ENCODE measurements at regions not wholly inside any gene's neighbourhood (a gene's known extent, or its start where the extent isn't known, plus 50 kb on each side); places are given as distances from the start of the nearest gene placed in this dataset.

DNA sequence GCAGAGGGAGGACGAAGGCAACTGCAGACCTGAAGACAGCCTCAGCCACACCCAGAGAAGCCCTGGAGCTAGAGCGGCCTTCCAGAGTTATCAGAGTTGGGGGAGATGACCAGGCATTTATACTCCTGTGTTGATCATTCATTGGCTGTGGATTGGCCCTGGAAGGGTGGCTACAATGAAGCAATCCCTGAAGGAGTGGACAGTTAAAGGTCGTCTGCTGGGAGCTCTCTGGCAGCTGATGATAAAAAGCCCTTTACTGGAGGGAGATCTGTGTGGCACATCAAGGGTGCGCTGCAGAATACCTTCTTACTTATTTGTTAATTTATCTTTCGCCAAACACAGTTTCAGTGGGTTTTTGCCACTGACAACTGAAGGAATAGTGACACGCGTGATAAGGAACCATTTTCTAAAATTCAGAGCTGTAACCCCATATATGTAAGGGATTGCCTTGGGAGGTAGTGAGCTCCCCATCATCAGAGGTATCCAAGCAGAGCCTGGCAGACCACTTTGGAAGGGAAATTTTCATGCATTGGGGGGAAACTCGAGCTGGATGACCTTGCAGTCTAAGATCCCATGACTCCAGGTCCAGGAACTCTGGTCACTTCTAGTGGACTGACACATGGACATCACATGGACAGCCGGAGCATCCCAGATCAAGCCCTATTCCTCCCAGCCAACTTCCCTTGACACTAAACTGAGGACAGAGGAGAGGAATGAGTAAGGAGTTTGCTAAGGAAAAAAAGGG lies 126.4 kb upstream of the GADD45A start:
- no peak for TF ChIP-seq CTCF (IDR thresholded peaks at IDR 0.05; ENCODE audit: low read length)
- no peak for TF ChIP-seq EZH2phosphoT487 (IDR thresholded peaks at IDR 0.05; ENCODE audit: low read length)
- TF ChIP-seq EZH2 (optimal IDR thresholded peaks at IDR 0.05; ENCODE audit: low read depth, low read length): no peak

All from MM.1S (cell line).